ENCODE measurements at regions not wholly inside any gene's neighbourhood (a gene's known extent, or its start where the extent isn't known, plus 50 kb on each side); places are given as distances from the start of the nearest gene placed in this dataset.
"Not testable (repeated sequence)": the region's sequence is repeated elsewhere in the genome, so short reads cannot be mapped to it uniquely, and the experiment has no call there.

GRCh38 chr9:115313545-115313944 lies 195.6 kb upstream of the TNC start:
- no peak for DNase-seq

GRCh38 chr9:115326461-115326860 lies 208.5 kb upstream of the TNC start:
- no peak for DNase-seq

GRCh38 chr9:115327436-115328122 lies 209.6 kb upstream of the TNC start:
- DNase-seq, result no peak

- no peak for DNase-seq
Observed at GRCh38 chr9:115328228-115328627, 210.3 kb upstream of the TNC start.

GRCh38 chr9:115328677-115329076 lies 210.7 kb upstream of the TNC start:
- no peak for DNase-seq

GRCh38 chr9:115333277-115334070 lies 215.5 kb upstream of the TNC start:
- no peak for DNase-seq

- DNase-seq, result no peak
Observed at GRCh38 chr9:115335439-115335838, 217.5 kb upstream of the TNC start.

GRCh38 chr9:115340314-115340713 lies 222.4 kb upstream of the TNC start:
- no peak for DNase-seq

- no peak for DNase-seq
Observed at GRCh38 chr9:115341426-115341825, 223.5 kb upstream of the TNC start.

- not testable (repeated sequence) for DNase-seq
Observed at GRCh38 chr9:115347776-115348175, 229.8 kb upstream of the TNC start.

GRCh38 chr9:115348936-115349335 lies 231.0 kb upstream of the TNC start:
- not testable (repeated sequence) for DNase-seq

- DNase-seq, result no peak
Observed at GRCh38 chr9:115349542-115349941, 231.6 kb upstream of the TNC start.

- no peak for DNase-seq
Observed at GRCh38 chr9:115350548-115350947, 232.6 kb upstream of the TNC start.

- no peak for DNase-seq
Observed at GRCh38 chr9:115353681-115354080, 235.7 kb upstream of the TNC start.

- DNase-seq, result no peak
Observed at GRCh38 chr9:115357821-115358220, 239.9 kb upstream of the TNC start.

- no peak for DNase-seq
Observed at GRCh38 chr9:115359017-115359780, 241.2 kb upstream of the TNC start.

GRCh38 chr9:115360122-115360521 lies 242.2 kb upstream of the TNC start:
- DNase-seq, result no peak

- no peak for DNase-seq
Observed at GRCh38 chr9:115362101-115362500, 244.1 kb upstream of the TNC start.

- DNase-seq, result no peak
Observed at GRCh38 chr9:115362640-115363039, 244.7 kb upstream of the TNC start.

GRCh38 chr9:115364991-115365390 lies 247.0 kb upstream of the TNC start:
- no peak for DNase-seq

GRCh38 chr9:115367321-115367720 lies 249.4 kb upstream of the TNC start:
- no peak for DNase-seq

- DNase-seq, result no peak
Observed at GRCh38 chr9:115367780-115368525, 250.0 kb upstream of the TNC start.

Measured in right forelimb (tissue), 1 donor.